GM12878 (cell line): ENCODE measurements at regions not wholly inside any gene's neighbourhood (a gene's known extent, or its start where the extent isn't known, plus 50 kb on each side); places are given as distances from the start of the nearest gene placed in this dataset.

Source experiments
- ATAC-seq: fragments of 200-7000 bp; cut with Tn5 transposase; 3 replicates; pipeline ENCODE4 v1.9.1; 2020; ENCODE audit warnings: mild to moderate bottlenecking, moderate library complexity
- BruUV-seq: library from RNA; stranded (reverse); fragments of 400-500 nt; replicated peaks from 2 replicates; lab custom pipeline; 2021; lab: Mats Ljungman, UMichigan
- CTCF ChIA-PET: fragments of 300-600 bp; sonication (Branson Sonifier 250); formaldehyde crosslinking; extraction: SDS; loops from one replicate; lab custom pipeline; 2021; ENCODE audit warnings: inconsistent platforms; lab: Yijun Ruan, JAX
- POLR2A ChIA-PET: fragments of 350-600 bp; formaldehyde crosslinking; extraction: SDS; loops from one replicate; lab custom pipeline; 2021; ENCODE audit warnings: inconsistent platforms; lab: Charles Lee
- RAD21 ChIA-PET: fragments of 300-600 bp; sonication (Branson Sonifier 250); formaldehyde crosslinking; loops from one replicate; lab custom pipeline; 2023; ENCODE audit warnings: antibody characterized with exemption; ENCODE audit not compliant: unreplicated experiment; lab: Charles Lee
- SMC1A ChIA-PET: fragments of 300-600 bp; sonication (Branson Sonifier 250); formaldehyde crosslinking; loops from one replicate; lab custom pipeline; 2023; ENCODE audit not compliant: unreplicated experiment, uncharacterized antibody; lab: Charles Lee
- DNase-seq: peaks from one replicate; pipeline ENCODE4 v3.0.0-alpha.2; 2011; ENCODE audit warnings: low read depth, low spot score
- FAIRE-seq: peaks from 3 replicates; lab custom pipeline; 2011; peaks lifted over from hg19 to GRCh38; lab: Jason Lieb, UNC
- H2AFZ ChIP-seq: 2 replicates; pipeline ENCODE4 v1.6.0; 2011; ENCODE audit warnings: low read depth, low read length, control low read depth; ENCODE audit not compliant: control insufficient read depth
- H3K27ac ChIP-seq: 2 replicates; pipeline ENCODE4 v1.5.1; 2011; ENCODE audit warnings: control low read depth; ENCODE audit not compliant: control insufficient read depth, insufficient read depth
- H3K27me3 ChIP-seq, 2 experiments: replicated peaks in 1 of 2; 2 replicates each; pipeline versions ENCODE4 v1.6.0 to v1.6.1; 2011; ENCODE audit warnings: low read length in 1 of 2; ENCODE audit not compliant: control insufficient read depth in 2 of 2, insufficient read depth in 2 of 2
- H3K36me3 ChIP-seq, 2 experiments: 2 replicates each; pipeline ENCODE4 v1.5.1; 2011; ENCODE audit warnings: low read length in 1 of 2; ENCODE audit not compliant: control insufficient read depth in 2 of 2, insufficient read depth in 2 of 2
- H3K4me1 ChIP-seq: 2 replicates; pipeline ENCODE4 v1.6.1; 2011; ENCODE audit warnings: mild to moderate bottlenecking, low read length, moderate library complexity, mixed read lengths; ENCODE audit not compliant: control insufficient read depth, insufficient read depth
- H3K4me2 ChIP-seq: 2 replicates; pipeline ENCODE4 v1.6.0; 2011; ENCODE audit warnings: control low read depth; ENCODE audit not compliant: control insufficient read depth, insufficient read depth
- H3K4me3 ChIP-seq: fragments of 200-600 bp; sonication (generic); 2 replicates; pipeline ENCODE4 v1.5.1; 2016
- H3K79me2 ChIP-seq: 2 replicates; pipeline ENCODE4 v1.6.0; 2011; ENCODE audit warnings: low read length; ENCODE audit not compliant: control insufficient read depth, insufficient read depth
- H3K9ac ChIP-seq: 2 replicates; pipeline ENCODE4 v1.8.0; 2011; ENCODE audit warnings: low read length, control low read depth, mixed read lengths; ENCODE audit not compliant: control insufficient read depth, insufficient read depth
- H3K9me3 ChIP-seq: replicated peaks from 3 replicates; pipeline ENCODE4 v1.5.1; 2011; ENCODE audit warnings: mild to moderate bottlenecking, low read length; ENCODE audit not compliant: control insufficient read depth, insufficient read depth
- H4K20me1 ChIP-seq: 2 replicates; pipeline ENCODE4 v1.6.0; 2011; ENCODE audit not compliant: control insufficient read depth, insufficient read depth
- CHD2 ChIP-seq: IDR thresholded peaks from 2 replicates; pipeline ENCODE4 v1.6.1; 2011; ENCODE audit warnings: low read depth, low read length, improper control_type of control experiment, borderline replicate concordance
- FOXM1 ChIP-seq: IDR thresholded peaks from 2 replicates; pipeline ENCODE4 v1.6.1; 2012; ENCODE audit warnings: low read depth, mild to moderate bottlenecking, inconsistent platforms, low read length, moderate library complexity
- MEF2B ChIP-seq: fragments of 450-650 bp; IDR thresholded peaks from 2 replicates; pipeline ENCODE4 v1.6.1; 2018; ENCODE audit warnings: mild to moderate bottlenecking, moderate library complexity; ENCODE audit not compliant: partially characterized antibody, poor library complexity, severe bottlenecking
- PRDM15 ChIP-seq: fragments of 450-650 bp; formaldehyde crosslinking; IDR thresholded peaks from 2 replicates; pipeline ENCODE4 v1.4.0; 2020; ENCODE audit warnings: mild to moderate bottlenecking, moderate library complexity
- SIX5 ChIP-seq: IDR thresholded peaks from 2 replicates; pipeline ENCODE4 v1.6.1; 2011; ENCODE audit warnings: mild to moderate bottlenecking, low read depth, low read length, moderate library complexity; ENCODE audit not compliant: severe bottlenecking
- SPI1 ChIP-seq: IDR thresholded peaks from 2 replicates; pipeline ENCODE4 v1.6.1; 2011; ENCODE audit warnings: low read depth, mild to moderate bottlenecking, low read length, moderate library complexity, borderline replicate concordance; ENCODE audit not compliant: insufficient read depth
- TAF1 ChIP-seq: IDR thresholded peaks from 2 replicates; pipeline ENCODE4 v1.6.1; 2011; ENCODE audit warnings: mild to moderate bottlenecking, low read depth, low read length, borderline replicate concordance
- ZBTB4 ChIP-seq: fragments of 450-650 bp; formaldehyde crosslinking; IDR thresholded peaks from 2 replicates; pipeline ENCODE4 v1.4.0; 2022; ENCODE audit warnings: mild to moderate bottlenecking, moderate library complexity
- ZNF24 ChIP-seq: fragments of 450-650 bp; IDR thresholded peaks from 2 replicates; pipeline ENCODE4 v1.6.1; 2017; ENCODE audit warnings: antibody characterized with exemption, mild to moderate bottlenecking
- ZNF622 ChIP-seq: fragments of 450-650 bp; IDR thresholded peaks from 2 replicates; pipeline ENCODE4 v1.6.1; 2017; ENCODE audit warnings: mild to moderate bottlenecking, inconsistent platforms
- WGBS: methylation state at CpG from one replicate; pipeline ENCODE4 v1.1.6; 2016; ENCODE audit warnings: low lambda C conversion rate; ENCODE audit not compliant: insufficient replicate concordance, insufficient coverage; ENCODE audit errors: missing lambda C conversion rate; 5-methylcytosine and 5-hydroxymethylcytosine counted together
- in situ Hi-C: fragments of 300-500 bp; cut with MboI; formaldehyde crosslinking; loops from 9 replicates; pipeline ENCODE4 v1.14.3; 2018; ENCODE audit warnings: mixed read lengths
- intact Hi-C: fragments of 100-400 bp; cut with micrococcal nuclease; formaldehyde crosslinking; loops from one replicate; pipeline ENCODE4 v1.14.2; 2022; ENCODE audit not compliant: unreplicated experiment

- intact Hi-C loops, result no loop called here
- Histone ChIP-seq H3K27me3 (no peaks in the 10 kb centered on the region), H3K9ac (no peak overlapping the region), H2AFZ (no peak overlapping the region), H3K4me3 (no peak overlapping the region), H3K4me1 (no peaks in the 10 kb centered on the region), H3K9me3 (no peaks in the 10 kb centered on the region), H3K4me2 (no peak overlapping the region), H3K27ac (no peak overlapping the region), H3K36me3 (no peaks in the 10 kb centered on the region), H3K79me2 (no peaks in the 10 kb centered on the region), H4K20me1 (no peaks in the 10 kb centered on the region)
- no peak for DNase-seq
- FAIRE-seq, result no peak
- POLR2A ChIA-PET, result no interaction called here
- RAD21 ChIA-PET, result no interaction called here
- no peak for ATAC-seq
- SMC1A ChIA-PET, result interaction anchor here (0.9 to 1.4 kb wide), 3 partner anchors 14 to 246 kb away, joined by 3 read pairs; no protein-coding TSS in a partner anchor
- TF ChIP-seq ZNF622 (no peak), ZNF24 (no peak), ZBTB4 (CRISPR knock-in tag) (no peak), SIX5 (no peak), PRDM15 (no peak), TAF1 (no peak), CHD2 (no peak), MEF2B (no peak), FOXM1 (no peak), SPI1 (no peak)
- in situ Hi-C loops, result no loop called here
- no TSS peak for BruUV-seq
- WGBS, result 1% methylated on average over 4 of the region's 4 CpGs
- CTCF ChIA-PET, result interaction anchor here (1.0 to 1.4 kb wide), 3 partner anchors 11 to 252 kb away, joined by 3 read pairs; no protein-coding TSS in a partner anchor
Observed at GRCh38 chr18:34085140-34085739, 139.5 kb downstream of the NOL4 start.
